ENCODE measurements at regions not wholly inside any gene's neighbourhood (a gene's known extent, or its start where the extent isn't known, plus 50 kb on each side); places are given as distances from the start of the nearest gene placed in this dataset.

DNA sequence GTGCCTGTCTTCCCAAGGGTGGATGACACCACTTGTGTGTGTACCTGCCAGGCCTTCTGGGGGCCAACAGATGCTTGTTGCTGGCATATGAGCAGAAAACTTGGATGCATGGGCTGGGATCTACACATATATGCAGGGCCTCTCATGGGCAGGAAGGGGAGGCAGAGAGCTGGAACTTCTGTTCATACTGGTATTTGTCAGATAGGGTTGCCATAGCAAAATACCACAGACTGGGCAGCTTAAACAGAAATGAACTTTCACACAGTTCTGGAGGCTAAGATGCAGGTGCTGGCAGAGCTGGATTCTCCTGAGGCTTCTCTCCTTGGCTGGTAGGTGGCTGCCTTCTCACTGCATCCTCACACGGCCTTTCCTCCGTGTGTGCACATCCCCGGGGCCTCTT lies 121.8 kb downstream of the SUDS3 start:
- DNase-seq (ENCODE audit: low read depth), result no peak
- TF ChIP-seq, protein P1, sequence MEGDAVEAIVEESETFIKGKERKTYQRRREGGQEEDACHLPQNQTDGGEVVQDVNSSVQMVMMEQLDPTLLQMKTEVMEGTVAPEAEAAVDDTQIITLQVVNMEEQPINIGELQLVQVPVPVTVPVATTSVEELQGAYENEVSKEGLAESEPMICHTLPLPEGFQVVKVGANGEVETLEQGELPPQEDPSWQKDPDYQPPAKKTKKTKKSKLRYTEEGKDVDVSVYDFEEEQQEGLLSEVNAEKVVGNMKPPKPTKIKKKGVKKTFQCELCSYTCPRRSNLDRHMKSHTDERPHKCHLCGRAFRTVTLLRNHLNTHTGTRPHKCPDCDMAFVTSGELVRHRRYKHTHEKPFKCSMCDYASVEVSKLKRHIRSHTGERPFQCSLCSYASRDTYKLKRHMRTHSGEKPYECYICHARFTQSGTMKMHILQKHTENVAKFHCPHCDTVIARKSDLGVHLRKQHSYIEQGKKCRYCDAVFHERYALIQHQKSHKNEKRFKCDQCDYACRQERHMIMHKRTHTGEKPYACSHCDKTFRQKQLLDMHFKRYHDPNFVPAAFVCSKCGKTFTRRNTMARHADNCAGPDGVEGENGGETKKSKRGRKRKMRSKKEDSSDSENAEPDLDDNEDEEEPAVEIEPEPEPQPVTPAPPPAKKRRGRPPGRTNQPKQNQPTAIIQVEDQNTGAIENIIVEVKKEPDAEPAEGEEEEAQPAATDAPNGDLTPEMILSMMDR (IDR thresholded peaks at IDR 0.05; ENCODE audit: insufficient read depth, low read depth, low read length, missing control alignments), result no peak
- H3K4me3 ChIP-seq (ENCODE audit: low read depth, low read length), result no peak overlapping the region

DNA sequence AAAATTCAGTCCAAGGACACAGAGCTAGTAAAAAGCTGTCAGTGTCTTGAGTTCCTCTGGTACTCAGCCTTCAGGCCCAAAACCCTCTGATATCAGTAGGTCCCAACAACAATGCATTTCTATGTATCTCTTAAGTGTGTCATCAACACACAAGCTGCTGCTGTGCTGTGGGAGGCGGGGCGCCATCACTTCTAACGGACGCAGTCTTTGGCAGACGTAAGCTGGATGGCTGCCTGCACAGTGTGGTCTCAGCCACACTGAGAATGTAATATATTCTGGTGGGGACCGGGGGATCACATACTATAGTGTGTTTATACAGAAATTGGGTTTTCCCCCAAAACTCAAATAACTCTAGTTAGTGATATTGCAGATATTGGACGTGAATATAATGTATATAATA lies 123.9 kb downstream of the SUDS3 start:
- H3K4me3 ChIP-seq (ENCODE audit: low read depth, low read length), result no peak overlapping the region
- TF ChIP-seq, protein P1 (IDR thresholded peaks at IDR 0.05; ENCODE audit: insufficient read depth, low read depth, low read length, missing control alignments), result no peak
- DNase-seq (ENCODE audit: low read depth), result no peak

DNA sequence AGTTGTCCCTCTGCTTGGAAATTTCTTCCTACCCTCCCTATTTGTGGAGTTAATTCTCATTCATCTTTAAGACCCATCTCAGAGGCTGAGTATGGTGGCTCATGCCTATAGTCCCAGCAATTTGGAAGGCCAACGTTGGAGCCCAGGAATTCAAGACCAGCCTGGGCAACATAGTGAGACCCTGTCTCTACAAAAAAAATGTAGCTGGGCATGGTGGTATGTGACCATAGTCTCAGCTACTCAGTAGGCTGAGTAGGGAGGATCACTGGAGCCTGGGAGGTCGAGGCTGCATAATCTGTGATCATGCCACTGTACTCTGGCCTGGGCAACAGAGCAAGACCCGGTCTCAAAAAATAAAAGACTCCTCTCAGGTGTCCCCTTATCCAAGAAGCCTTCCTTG lies 125.1 kb downstream of the SUDS3 start:
- no peak overlapping the region for H3K4me3 ChIP-seq (ENCODE audit: low read depth, low read length)
- no peak for DNase-seq (ENCODE audit: low read depth)
- TF ChIP-seq, protein P1 (IDR thresholded peaks at IDR 0.05; ENCODE audit: insufficient read depth, low read depth, low read length, missing control alignments), result no peak

DNA sequence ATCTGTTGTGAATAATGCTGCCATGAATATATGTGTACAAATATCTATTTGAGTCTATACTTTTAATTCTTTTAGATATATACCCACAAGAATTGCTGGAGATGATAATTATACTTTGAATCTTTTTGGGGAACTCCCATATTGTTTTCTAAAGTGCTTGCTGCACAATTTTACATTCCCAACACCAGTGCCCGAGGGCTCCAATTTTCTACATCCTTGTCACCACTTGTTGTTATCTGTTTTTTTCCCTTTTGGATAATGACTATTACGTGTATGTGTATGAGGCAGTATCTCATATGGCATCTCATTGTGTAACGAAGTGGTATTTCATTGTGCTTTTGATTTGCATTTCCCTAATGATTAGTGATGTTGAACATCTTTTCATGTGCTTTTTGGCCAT lies 127.1 kb downstream of the SUDS3 start:
- TF ChIP-seq, protein P1 (IDR thresholded peaks at IDR 0.05; ENCODE audit: insufficient read depth, low read depth, low read length, missing control alignments), result no peak
- no peak overlapping the region for H3K4me3 ChIP-seq (ENCODE audit: low read depth, low read length)
- no peak for DNase-seq (ENCODE audit: low read depth)

DNA sequence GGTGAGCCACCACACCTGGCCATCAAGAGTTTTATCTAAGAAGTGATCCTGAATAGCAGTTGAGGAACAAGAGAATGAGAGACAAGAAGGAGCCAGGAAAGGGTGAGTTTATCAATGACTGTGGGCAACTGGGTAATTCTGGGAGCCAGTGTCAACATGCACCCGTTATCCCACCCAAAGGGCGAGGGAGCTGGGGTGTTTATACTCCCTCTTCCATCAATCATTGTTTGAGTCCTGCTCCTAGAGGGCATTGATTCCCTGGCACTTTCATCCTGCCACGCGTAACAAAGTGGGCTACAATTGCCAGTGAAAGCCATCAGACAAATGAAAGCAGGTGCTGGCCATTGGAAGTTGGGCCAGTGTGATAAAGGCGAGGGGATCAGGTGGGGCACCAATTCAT lies 136.3 kb downstream of the SUDS3 start:
- no peak overlapping the region for H3K4me3 ChIP-seq (ENCODE audit: low read depth, low read length)
- DNase-seq (ENCODE audit: low read depth), result no peak
- TF ChIP-seq, protein P1 (IDR thresholded peaks at IDR 0.05; ENCODE audit: insufficient read depth, low read depth, low read length, missing control alignments), result no peak

DNA sequence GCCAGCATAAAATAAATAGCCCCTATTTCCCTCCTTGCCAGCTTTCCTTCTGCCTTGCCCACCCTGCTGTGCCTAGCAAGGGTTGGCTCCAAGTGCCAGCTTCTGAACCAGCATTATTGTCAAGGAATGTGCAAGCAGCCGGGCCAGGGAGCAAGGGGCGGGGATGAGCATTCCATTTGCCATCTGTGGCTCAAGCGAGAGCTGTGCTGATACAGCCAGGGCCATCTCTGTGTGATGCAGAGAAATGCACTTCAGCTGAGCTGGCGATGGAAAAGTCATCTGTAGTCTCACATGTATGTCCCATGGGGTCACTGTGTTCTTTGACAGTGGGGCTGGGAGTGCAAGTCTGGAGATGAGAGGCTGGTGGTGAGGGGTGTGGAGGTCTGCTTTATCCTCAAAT lies 137.3 kb downstream of the SUDS3 start:
- TF ChIP-seq, protein P1 (IDR thresholded peaks at IDR 0.05; ENCODE audit: insufficient read depth, low read depth, low read length, missing control alignments), result no peak
- no peak for DNase-seq (ENCODE audit: low read depth)
- no peak overlapping the region for H3K4me3 ChIP-seq (ENCODE audit: low read depth, low read length)

DNA sequence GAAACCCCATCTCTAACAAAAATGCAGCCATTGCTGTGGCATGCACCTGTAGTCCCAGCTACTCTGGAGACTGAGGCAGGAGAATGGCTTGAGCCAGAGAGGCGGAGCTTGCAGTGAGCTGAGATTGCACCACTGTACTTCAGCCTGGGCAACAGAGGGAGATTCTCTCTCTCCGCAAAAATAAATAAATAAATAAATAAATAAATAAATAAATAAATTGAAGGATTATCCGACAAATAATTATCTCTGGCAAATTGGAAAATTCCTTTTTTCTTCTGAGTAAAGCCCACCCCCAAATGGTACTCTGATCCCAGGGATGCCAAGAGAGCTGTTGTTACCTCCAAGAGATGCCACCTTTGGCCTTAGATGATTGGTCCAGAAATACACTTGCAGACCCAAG lies 137.9 kb downstream of the SUDS3 start:
- TF ChIP-seq, protein P1 (IDR thresholded peaks at IDR 0.05; ENCODE audit: insufficient read depth, low read depth, low read length, missing control alignments), result no peak
- DNase-seq (ENCODE audit: low read depth), result no peak
- H3K4me3 ChIP-seq (ENCODE audit: low read depth, low read length), result no peak overlapping the region

All from GM12865 (cell line).